GM18526 (cell line): ENCODE measurements at regions not wholly inside any gene's neighbourhood (a gene's known extent, or its start where the extent isn't known, plus 50 kb on each side); places are given as distances from the start of the nearest gene placed in this dataset.

Experiments
- POLR2A ChIP-seq: IDR thresholded peaks from 3 replicates; pipeline ENCODE4 v1.6.1; 2011; ENCODE audit not compliant: insufficient read length; ENCODE audit errors: extremely low read depth

DNA sequence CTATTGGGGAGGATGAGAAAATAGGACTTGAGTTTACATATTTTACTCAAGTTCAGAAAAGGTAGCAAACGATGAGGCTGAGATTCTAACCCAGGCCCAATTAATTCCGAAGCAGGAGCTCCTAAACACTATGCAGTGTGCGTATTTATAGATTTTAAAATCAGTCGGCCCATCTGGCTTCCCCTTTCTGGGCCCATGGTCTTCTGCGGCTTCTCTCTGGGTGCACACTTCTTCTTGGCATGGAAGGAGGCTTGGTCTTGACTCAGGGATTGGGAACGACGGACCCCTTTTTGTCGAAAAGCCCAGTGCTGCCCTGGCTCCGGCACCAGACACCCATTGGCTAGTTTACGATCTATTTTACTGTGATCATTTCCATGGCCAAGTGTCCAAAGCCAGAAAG, 1433.8 kb downstream of the BRD1 start:
- TF ChIP-seq POLR2A = no peak

DNA sequence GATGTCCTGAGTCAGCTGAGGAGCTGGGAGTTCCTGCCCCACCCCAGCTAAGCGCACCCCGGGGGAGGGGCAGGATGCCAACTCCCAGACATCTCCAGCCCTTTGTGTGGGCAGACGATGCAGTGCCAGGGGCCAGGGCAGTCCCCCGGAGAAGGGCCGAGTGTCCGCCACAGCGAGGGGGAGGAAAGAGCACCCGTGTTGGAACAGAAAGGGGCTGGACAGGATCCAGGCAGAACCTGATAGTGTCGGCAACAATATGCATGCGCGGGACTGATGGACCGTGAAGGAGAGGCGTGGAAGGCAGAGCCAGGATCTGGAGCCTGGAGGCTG, 1434.7 kb downstream of the BRD1 start:
- no peak for TF ChIP-seq POLR2A

DNA sequence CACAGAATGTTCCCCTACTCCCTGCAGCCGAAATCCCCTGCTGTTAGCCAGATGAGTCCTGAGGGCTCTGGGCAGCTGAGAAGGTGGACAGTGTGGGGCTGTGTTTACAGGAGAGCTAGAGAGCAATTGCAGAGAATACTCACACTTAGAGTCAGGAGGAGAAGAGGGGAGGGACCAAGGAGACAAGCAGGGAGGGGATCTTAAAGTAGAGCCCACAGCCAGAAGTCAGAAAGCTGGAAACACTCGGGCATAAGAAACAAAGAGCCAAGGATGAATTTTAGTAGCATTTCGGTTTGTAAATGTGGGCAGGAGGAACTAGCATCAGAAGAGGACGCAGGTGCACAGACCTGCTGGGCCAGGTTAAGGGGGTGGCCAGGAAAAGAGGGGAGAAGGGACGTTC, 1435.9 kb downstream of the BRD1 start:
- no peak for TF ChIP-seq POLR2A

DNA sequence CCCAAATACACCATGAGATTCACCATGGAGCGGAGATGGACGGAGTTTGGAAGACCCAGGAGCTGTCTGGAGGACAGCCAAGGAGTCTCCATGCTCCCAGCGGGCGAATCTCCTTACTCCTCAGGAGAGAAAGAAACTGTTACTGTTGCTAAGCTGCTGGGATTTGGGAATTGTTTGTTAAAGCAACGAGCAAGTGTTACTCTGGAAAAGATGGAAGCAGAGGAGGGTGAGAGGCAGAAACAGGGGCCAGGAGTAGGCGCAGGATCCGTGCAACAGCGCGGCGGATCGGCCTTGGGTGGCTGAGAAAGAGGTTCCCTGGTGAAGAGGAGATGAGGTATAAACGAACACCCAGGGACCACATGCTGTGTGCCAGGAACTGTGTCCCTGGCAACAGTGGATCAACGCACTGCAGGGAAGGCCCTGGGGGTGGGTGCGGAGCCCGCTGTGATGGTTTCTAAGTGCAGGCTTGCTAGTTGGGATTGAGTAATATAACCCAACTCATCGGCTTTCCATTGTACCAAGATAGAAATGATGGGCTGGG, 1436.4 kb downstream of the BRD1 start:
- no peak for TF ChIP-seq POLR2A

DNA sequence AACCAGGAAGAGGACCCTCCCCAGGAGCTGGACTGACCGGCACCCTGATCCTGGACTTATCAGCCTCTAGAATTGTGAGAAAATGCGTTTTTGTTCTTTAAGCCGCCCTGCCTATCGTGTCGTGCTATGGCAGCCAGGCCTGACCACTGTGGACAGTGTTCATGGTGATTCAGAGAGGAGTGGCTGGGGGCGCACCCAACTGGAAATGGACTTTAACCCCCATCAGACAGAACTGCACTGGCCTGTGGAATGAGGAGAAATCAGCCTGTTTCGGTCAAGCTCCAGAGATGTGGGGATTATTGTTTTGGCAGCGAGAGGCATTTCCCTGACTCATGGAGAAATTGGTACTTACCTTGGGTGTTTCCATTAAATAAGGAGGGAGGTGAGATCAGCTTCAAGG, 1437.8 kb downstream of the BRD1 start:
- no peak for TF ChIP-seq POLR2A

DNA sequence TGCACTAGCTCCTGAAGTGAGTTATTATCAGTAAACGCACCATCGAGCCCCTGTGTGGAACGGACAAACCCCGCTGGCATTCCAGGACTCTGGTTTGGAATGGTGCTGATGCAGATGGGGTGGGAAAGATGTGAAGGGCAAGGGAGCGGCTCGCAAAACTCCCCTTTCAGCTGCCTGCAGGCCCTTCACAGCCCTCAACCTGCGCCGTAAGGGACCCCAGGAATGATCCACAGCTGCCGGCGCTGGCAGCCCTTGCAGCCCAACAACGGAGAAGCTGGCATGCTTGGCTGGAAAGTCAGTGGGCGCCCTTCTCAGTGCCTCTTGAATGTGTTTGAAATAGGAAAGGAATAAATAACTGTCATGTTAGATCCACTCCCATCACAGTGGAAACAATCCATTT, 1445.5 kb downstream of the BRD1 start:
- no peak for TF ChIP-seq POLR2A

DNA sequence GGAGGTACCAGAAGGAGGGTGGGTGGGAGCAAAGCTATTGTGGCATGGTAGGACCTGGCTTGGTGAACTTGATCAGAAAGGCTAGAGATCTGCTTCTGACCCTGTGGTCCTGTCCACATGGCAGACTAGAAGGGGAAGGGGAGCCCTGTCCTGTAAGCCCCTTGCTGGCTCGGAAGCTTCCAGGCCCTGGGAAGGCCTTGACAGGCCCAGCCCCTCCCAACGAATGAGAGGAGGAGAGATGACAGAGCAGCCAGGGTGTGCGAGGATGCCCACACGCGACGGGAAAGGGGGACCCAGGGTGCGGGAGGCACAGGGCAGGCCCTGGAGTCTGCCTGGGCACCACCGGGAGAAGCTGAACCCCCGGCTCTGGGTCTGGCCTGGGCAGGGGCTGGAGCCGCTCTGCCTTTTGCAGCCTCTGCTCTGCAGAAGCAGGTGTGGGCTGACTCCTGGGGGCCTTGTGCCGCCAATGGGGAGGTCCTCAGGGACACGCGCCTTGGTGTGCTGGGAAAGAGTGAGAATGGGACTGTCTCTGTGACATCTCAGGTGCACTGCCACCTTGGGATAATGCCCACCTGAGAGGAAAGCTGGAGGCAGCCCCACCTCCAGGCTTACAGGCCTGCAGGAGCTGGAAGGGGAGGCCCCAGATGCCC, 1447.5 kb downstream of the BRD1 start:
- TF ChIP-seq POLR2A = no peak

DNA sequence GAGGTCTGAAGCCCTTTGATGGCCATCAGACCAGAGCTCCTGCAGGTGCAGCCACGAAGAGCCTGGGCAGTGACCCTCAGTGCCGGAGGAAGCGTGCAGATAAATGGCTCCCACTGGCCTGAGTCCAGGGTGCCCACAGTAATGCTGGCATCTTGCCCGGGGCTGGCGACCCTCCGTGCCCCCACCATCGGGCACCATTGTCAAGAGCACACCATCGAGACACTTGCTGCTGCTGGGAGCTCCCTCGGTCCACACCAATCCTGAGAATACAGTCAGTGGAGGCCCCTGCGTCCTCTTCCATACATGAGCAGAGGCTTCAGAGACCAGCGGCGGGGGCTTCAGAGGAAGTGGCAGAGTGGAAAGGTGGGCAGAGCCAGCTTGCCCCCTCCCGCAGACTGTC, 1448.3 kb downstream of the BRD1 start:
- TF ChIP-seq POLR2A = no peak

DNA sequence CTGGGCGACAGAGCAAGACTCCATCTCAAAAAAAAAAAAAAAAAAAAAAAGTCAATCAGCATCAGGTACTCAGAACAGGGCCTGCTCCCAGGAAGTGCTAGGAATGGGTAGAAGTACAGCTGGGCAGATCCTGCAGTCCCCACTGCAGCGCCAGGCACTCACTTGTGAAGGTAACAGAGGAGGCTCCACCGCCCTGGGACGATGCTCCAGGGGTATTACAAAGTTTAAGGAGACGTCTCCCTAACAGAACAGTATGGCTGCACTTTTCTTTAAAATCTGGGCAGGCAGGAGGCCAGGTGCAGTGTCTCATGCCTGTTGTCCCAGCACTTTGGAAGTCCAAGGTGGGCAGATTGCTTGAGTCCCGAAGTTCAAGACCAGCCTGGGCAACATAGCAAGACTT, 1449.0 kb downstream of the BRD1 start:
- no peak for TF ChIP-seq POLR2A

DNA sequence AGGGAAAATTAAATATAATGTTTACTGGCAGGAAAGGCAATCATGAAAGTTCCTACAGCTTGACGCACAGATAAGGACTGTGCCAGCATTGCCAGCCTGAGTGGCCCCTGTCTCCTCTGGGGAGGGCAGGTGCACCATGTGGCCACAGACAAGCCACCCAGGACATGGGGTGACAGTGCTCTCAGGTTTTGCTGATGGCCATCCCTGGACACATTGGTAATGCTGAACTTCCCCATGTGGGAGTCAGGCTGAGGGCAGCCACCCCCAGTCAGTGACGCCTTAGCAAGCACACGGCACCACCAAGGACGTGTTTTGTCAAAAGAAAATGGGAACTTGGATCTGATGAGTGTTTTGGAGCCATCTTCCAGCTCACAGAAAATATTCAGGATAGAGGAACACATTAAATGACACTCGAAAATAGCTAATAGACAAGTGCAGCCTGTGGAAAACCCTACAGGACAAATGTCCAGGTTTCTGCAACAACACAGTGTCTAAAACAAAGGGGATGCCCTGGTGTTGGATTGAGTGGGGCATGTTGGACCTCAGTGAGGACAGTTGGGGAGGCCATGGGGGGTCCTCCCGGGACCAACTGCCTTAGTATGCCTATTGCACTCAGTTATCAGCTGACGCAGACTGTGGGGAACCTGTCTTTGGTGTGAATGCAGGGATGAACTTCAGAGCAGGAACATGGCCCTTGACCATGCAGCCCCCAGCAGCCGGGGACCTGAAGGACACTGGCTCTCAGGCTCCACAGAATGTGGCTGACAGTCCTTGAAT, 1450.5 kb downstream of the BRD1 start:
- no peak for TF ChIP-seq POLR2A

DNA sequence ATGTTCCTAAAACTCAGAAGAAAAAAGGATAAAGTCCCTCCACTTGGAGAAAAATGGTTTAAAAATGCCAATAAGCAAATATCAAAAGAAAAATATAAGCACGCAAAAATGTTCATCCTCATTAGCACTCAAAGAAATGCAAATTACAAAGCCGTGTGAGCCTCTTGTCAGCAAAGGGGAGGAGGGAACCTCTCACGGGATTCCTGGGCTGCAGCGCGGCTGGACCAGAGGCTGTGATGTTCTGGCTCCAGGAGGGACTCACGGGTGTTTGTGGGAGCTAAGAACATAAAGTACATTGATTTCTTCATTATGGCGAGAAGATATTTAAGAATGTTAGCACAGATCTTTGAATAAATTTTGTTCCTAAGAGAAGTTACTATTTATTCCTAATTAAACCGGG, 1451.2 kb downstream of the BRD1 start:
- no peak for TF ChIP-seq POLR2A

DNA sequence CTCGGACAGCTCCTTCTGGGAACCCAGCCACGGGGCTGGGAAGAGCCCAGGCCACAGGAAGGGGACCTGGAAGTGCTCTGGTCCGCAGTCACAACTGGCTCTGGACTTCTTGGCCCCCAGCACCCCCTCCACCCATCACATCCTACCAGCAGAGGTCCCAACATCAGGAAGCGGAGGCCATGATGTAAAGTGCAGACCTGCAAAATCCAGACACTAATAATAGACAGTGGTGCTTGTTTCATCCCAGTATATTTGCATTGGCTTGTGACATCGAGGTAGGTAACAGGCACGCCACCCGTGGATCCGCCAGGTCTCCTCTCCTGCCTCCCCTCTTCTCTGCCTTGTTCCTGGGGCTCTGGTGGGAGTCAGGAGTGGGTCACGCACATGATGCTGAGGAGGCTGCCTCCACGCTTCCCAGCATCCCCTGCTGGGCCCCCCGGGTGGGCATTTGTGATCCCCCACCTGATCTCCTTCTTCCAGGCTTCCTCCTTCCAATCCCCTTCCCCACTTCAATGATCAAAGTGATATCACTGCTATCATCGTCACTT, 1454.0 kb downstream of the BRD1 start:
- no peak for TF ChIP-seq POLR2A

DNA sequence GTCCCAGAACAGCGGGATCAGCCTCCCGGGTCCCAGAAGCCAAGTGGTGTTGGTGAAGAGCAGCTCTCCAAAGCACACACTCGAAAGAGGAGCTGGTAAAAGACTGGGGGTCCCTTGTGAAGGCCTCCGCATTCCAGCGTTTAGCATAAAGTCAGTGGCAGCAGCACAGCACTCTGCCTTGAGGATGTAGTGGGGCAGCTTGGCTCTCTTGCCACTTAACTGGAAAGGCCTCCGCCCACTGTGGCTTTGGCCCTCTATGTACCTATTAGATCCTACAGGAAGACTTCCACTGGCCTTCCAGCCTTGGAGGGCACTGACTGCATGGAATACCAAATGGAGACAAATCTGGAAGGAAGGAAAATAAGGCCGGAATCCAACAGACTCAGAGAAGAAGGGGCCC, 1455.3 kb downstream of the BRD1 start:
- TF ChIP-seq POLR2A = no peak

DNA sequence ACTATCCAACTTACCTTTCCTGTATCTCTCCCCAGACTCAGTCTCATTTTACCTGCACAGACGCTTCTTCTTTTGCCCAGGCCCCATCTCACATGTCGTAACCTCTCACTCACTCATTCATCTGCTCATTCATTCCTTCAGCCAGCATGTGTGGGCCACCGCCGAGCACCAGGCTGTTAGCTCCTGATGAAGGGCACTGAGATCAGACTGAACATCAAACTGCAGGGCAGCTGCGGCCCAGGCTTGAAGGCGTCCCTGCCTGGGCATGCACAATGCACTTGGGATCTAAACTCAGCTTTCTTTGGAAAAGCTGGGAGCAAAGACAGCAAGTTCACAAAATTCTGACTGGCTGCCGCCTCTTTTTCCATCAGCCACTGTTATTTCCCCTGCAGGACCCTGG, 1456.3 kb downstream of the BRD1 start:
- no peak for TF ChIP-seq POLR2A

DNA sequence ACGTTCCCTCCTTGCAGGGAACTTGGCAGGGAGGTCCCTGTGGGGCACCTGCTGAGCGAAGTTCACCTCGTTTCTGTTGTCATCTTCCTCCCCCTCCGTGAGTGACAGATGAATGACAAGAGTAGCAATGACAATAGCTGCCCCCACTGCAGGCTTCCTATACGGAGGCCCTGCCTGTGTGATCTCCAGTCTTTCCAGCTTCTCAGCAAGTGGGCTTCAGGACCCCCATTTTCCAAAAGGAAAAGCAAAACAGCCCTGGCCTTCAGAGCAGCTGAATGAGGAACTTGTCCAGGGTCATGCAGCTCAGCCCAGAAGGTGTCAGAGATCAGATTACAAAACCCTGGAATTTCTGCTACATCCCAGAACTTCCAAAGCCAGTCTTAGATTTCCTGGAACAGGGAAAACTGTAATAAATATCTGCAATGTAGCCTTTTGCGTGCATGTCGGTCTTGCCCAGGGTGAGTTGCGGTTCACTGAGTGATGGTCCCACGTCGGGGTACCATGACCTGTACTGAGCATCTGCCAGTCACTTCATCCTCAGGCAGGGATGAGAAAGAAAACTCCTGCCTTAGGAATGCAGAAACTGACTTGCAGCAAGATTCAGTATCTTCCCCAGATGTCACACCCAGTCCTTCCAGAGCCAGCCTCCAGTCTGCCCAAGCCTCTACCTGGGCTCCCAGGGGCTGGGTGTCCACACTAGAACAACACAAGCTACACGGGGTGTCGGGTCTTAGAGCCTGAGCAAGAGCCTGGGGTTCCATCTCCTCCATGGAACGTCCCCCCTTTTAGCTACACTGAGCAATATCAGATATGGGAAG, 1457.0 kb downstream of the BRD1 start:
- TF ChIP-seq POLR2A = no peak
